GM18499 (cell line): ENCODE measurements at regions not wholly inside any gene's neighbourhood (a gene's known extent, or its start where the extent isn't known, plus 50 kb on each side); places are given as distances from the start of the nearest gene placed in this dataset.

ENCODE experiments used
- ATAC-seq: cut with Tn5 transposase; IDR thresholded peaks from one replicate; pipeline ENCODE4 v1.9.1; 2021; ENCODE audit warnings: moderate number of reproducible peaks; ENCODE audit not compliant: insufficient read depth, unreplicated experiment

GRCh38 chr20:39294137-39294725, 332.1 kb downstream of the DHX35 start:
- no peak for ATAC-seq

- no peak for ATAC-seq
These were observed 330.1 kb downstream of the DHX35 start for GRCh38 chr20:39292193-39292736.

- ATAC-seq, result no peak
These were observed 329.2 kb downstream of the DHX35 start for GRCh38 chr20:39291301-39291700.

GRCh38 chr20:39290575-39290974, 328.4 kb downstream of the DHX35 start:
- ATAC-seq, result no peak

GRCh38 chr20:39289831-39290230, 327.7 kb downstream of the DHX35 start:
- no peak for ATAC-seq

GRCh38 chr20:39289316-39289715, 327.2 kb downstream of the DHX35 start:
- ATAC-seq, result no peak

GRCh38 chr20:39283464-39283863, 321.3 kb downstream of the DHX35 start:
- no peak for ATAC-seq

- ATAC-seq, result no peak
These were observed 320.5 kb downstream of the DHX35 start for GRCh38 chr20:39282619-39283092.

- no peak for ATAC-seq
These were observed 318.7 kb downstream of the DHX35 start for GRCh38 chr20:39280875-39281274.

GRCh38 chr20:39278230-39278788, 316.2 kb downstream of the DHX35 start:
- ATAC-seq, result no peak

GRCh38 chr20:39277185-39277584, 315.0 kb downstream of the DHX35 start:
- no peak for ATAC-seq

- ATAC-seq, result no peak
These were observed 308.9 kb downstream of the DHX35 start for GRCh38 chr20:39270837-39271604.

- no peak for ATAC-seq
These were observed 307.5 kb downstream of the DHX35 start for GRCh38 chr20:39269493-39270217.

GRCh38 chr20:39268981-39269461, 306.9 kb downstream of the DHX35 start:
- ATAC-seq, result no peak

- ATAC-seq, result no peak
These were observed 306.4 kb downstream of the DHX35 start for GRCh38 chr20:39268491-39268951.

- ATAC-seq, result no peak
These were observed 304.8 kb downstream of the DHX35 start for GRCh38 chr20:39266989-39267388.

GRCh38 chr20:39264506-39265172, 302.5 kb downstream of the DHX35 start:
- ATAC-seq, result no peak

GRCh38 chr20:39263076-39263475, 300.9 kb downstream of the DHX35 start:
- ATAC-seq, result no peak

- ATAC-seq, result no peak
These were observed 297.7 kb downstream of the DHX35 start for GRCh38 chr20:39259808-39260207.
